ENCODE measurements at regions not wholly inside any gene's neighbourhood (a gene's known extent, or its start where the extent isn't known, plus 50 kb on each side); places are given as distances from the start of the nearest gene placed in this dataset.

DNA sequence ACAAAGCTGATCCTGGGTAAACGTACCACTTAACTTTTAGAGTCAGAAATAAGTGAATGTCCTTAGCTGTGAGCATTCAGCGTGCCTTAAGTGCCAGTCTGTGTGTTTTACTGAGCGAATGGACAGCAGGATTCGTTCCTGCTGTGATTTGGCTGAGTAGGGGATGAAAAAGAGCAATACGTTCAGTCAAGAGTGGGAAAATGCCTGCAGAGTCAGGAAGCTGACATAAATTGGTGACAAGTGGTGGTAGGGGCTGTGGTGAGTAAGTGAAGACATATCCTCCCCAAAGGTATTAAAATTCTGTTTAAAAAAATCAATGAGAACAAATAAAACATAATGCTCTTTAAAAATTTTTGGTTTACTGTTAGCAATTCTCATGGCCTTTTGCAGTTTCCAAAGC is 56.6 kb upstream of the TNIP3 start:
- no peak for TF ChIP-seq EP300 (IDR thresholded peaks at IDR 0.05; ENCODE audit: low read depth in 2 of 2, low read length in 2 of 2)
- no peak for TF ChIP-seq EP300 (CRISPR knock-in tag; IDR thresholded peaks at IDR 0.05; ENCODE audit: borderline replicate concordance)
- TF ChIP-seq ZNF460 (CRISPR knock-in tag; IDR thresholded peaks at IDR 0.05; ENCODE audit: borderline replicate concordance), result no peak
- no peak for TF ChIP-seq POLR2AphosphoS5 (IDR thresholded peaks at IDR 0.05; ENCODE audit: low read depth, low read length)
